AG08395 (cell line): ENCODE measurements at regions not wholly inside any gene's neighbourhood (a gene's known extent, or its start where the extent isn't known, plus 50 kb on each side); places are given as distances from the start of the nearest gene placed in this dataset.
"Not testable (repeated sequence)": the region's sequence is repeated elsewhere in the genome, so short reads cannot be mapped to it uniquely, and the experiment has no call there.

Source experiments
- DNase-seq: peaks from one replicate; pipeline ENCODE4 v3.0.0; 2012; ENCODE audit warnings: mixed read lengths, low spot score

GRCh38 chr9:2354856-2355696, 266.5 kb upstream of the VLDLR start:
- DNase-seq = no peak

GRCh38 chr9:2355697-2355983, 265.9 kb upstream of the VLDLR start:
- no peak for DNase-seq

- DNase-seq = no peak
Measured at GRCh38 chr9:2356041-2356790, 265.4 kb upstream of the VLDLR start.

- no peak for DNase-seq
Measured at GRCh38 chr9:2359891-2360471, 261.6 kb upstream of the VLDLR start.

GRCh38 chr9:2362150-2362549, 259.4 kb upstream of the VLDLR start:
- DNase-seq = no peak

- no peak for DNase-seq
Measured at GRCh38 chr9:2363138-2363745, 258.3 kb upstream of the VLDLR start.

GRCh38 chr9:2363781-2364180, 257.8 kb upstream of the VLDLR start:
- no peak for DNase-seq

GRCh38 chr9:2367970-2368369, 253.6 kb upstream of the VLDLR start:
- DNase-seq = no peak

GRCh38 chr9:2373648-2374047, 247.9 kb upstream of the VLDLR start:
- no peak for DNase-seq

- no peak for DNase-seq
Measured at GRCh38 chr9:2375114-2375513, 246.5 kb upstream of the VLDLR start.

GRCh38 chr9:2377117-2377516, 244.5 kb upstream of the VLDLR start:
- no peak for DNase-seq

GRCh38 chr9:2377834-2378233, 243.8 kb upstream of the VLDLR start:
- DNase-seq = no peak

GRCh38 chr9:2378266-2378665, 243.3 kb upstream of the VLDLR start:
- DNase-seq = no peak

- no peak for DNase-seq
Measured at GRCh38 chr9:2378816-2379215, 242.8 kb upstream of the VLDLR start.

GRCh38 chr9:2384741-2385140, 236.8 kb upstream of the VLDLR start:
- no peak for DNase-seq

- no peak for DNase-seq
Measured at GRCh38 chr9:2385746-2386145, 235.8 kb upstream of the VLDLR start.

- no peak for DNase-seq
Measured at GRCh38 chr9:2386566-2386965, 235.0 kb upstream of the VLDLR start.

- DNase-seq = no peak
Measured at GRCh38 chr9:2387166-2387565, 234.4 kb upstream of the VLDLR start.

GRCh38 chr9:2389404-2389803, 232.2 kb upstream of the VLDLR start:
- no peak for DNase-seq

GRCh38 chr9:2390028-2390427, 231.6 kb upstream of the VLDLR start:
- DNase-seq = no peak

GRCh38 chr9:2391509-2392132, 230.0 kb upstream of the VLDLR start:
- not testable (repeated sequence) for DNase-seq

GRCh38 chr9:2394087-2394741, 227.4 kb upstream of the VLDLR start:
- not testable (repeated sequence) for DNase-seq
